HepG2 (cell line): ENCODE measurements at regions not wholly inside any gene's neighbourhood (a gene's known extent, or its start where the extent isn't known, plus 50 kb on each side); places are given as distances from the start of the nearest gene placed in this dataset.

ENCODE experiments used
- ATAC-seq: fragments of 200-7000 bp; cut with Tn5 transposase; 3 replicates; pipeline ENCODE4 v1.9.1; 2020; ENCODE audit warnings: mild to moderate bottlenecking, moderate library complexity
- BruUV-seq: library from RNA; stranded (reverse); fragments of 400-500 nt; replicated peaks from 2 replicates; lab custom pipeline; 2021; lab: Mats Ljungman, UMichigan
- CTCF ChIA-PET: fragments of 300-600 bp; formaldehyde crosslinking; extraction: SDS; loops from one replicate; lab custom pipeline; 2021; ENCODE audit warnings: low total read pairs, inconsistent platforms, low intra/inter-chr PET ratio; lab: Yijun Ruan, JAX
- POLR2A ChIA-PET: fragments of 350-600 bp; sonication (Branson Sonifier 250); formaldehyde crosslinking; loops from one replicate; lab custom pipeline; 2020; ENCODE audit warnings: antibody characterized with exemption, inconsistent platforms; lab: Yijun Ruan, JAX
- DNase-seq: peaks from one replicate; pipeline ENCODE4 v3.0.0-alpha.2; 2015; ENCODE audit warnings: low spot score
- FAIRE-seq: peaks from 3 replicates; lab custom pipeline; 2011; peaks lifted over from hg19 to GRCh38; lab: Jason Lieb, UNC
- H2AFZ ChIP-seq: one replicate; pipeline ENCODE4 v1.6.1; 2011; ENCODE audit warnings: low read length, inconsistent platforms
- H3K27ac ChIP-seq: fragments of 300-600 bp; 3 replicates; pipeline ENCODE4 v1.8.0; 2011; ENCODE audit warnings: mixed run types, mild to moderate bottlenecking, mixed read lengths, low read length, inconsistent platforms; ENCODE audit not compliant: insufficient read depth; ENCODE audit errors: extremely low read length
- H3K27me3 ChIP-seq, 2 experiments: fragments of 200-600 bp in 1 of 2; 2 replicates in 1 of 2; 3 replicates in 1 of 2; pipeline versions ENCODE4 v1.6.0 to v1.8.0; 2011; ENCODE audit warnings: low read length in 2 of 2, mild to moderate bottlenecking in 2 of 2, moderate library complexity in 2 of 2, inconsistent platforms in 1 of 2; ENCODE audit not compliant: insufficient read depth in 2 of 2, control insufficient read depth in 1 of 2
- H3K36me3 ChIP-seq, 2 experiments: fragments of 200-600 bp in 1 of 2; replicated peaks in 1 of 2; 2 replicates in 1 of 2; 3 replicates in 1 of 2; pipeline versions ENCODE4 v1.5.1 to v1.8.0; 2011; ENCODE audit warnings: low read length in 2 of 2, inconsistent platforms in 1 of 2; ENCODE audit not compliant: insufficient read depth in 2 of 2, control insufficient read depth in 1 of 2
- H3K4me1 ChIP-seq: 2 replicates; pipeline ENCODE4 v1.5.1; 2012; ENCODE audit warnings: low read length, inconsistent platforms; ENCODE audit not compliant: insufficient read depth
- H3K4me2 ChIP-seq: 2 replicates; pipeline ENCODE4 v1.6.0; 2011; ENCODE audit warnings: low read depth, low read length, inconsistent platforms
- H3K4me3 ChIP-seq, 3 experiments: fragments of 200-600 bp in 1 of 3; sonication (generic), shearing (Covaris generic) in 1 of 3; replicated peaks in 1 of 3; 2 replicates each; pipeline ENCODE4 v1.5.1; 2011 to 2016; ENCODE audit warnings: low read length in 3 of 3, inconsistent platforms in 2 of 3, low read depth in 2 of 3, mild to moderate bottlenecking in 2 of 3, control low read depth in 1 of 3, mixed read lengths in 1 of 3; ENCODE audit not compliant: insufficient read depth in 1 of 3
- H3K79me2 ChIP-seq: one replicate; pipeline ENCODE4 v1.6.1; 2011; ENCODE audit warnings: low read length, inconsistent platforms; ENCODE audit not compliant: insufficient read depth
- H3K9ac ChIP-seq: 2 replicates; pipeline ENCODE4 v1.6.0; 2011; ENCODE audit warnings: mild to moderate bottlenecking, low read depth, low read length, inconsistent platforms; ENCODE audit not compliant: insufficient read depth
- H3K9me3 ChIP-seq: 2 replicates; pipeline ENCODE4 v1.5.1; 2012; ENCODE audit warnings: mild to moderate bottlenecking, low read length
- H4K20me1 ChIP-seq: 2 replicates; pipeline ENCODE4 v1.6.0; 2011; ENCODE audit warnings: inconsistent platforms, mild to moderate bottlenecking, low read length, moderate library complexity; ENCODE audit not compliant: insufficient read depth
- BORCS8-MEF2B ChIP-seq: sonication (generic); formaldehyde crosslinking; IDR thresholded peaks from 2 replicates; pipeline ENCODE4 v1.8.0; 2022; ENCODE audit warnings: mild to moderate bottlenecking, missing genetic modification reagents
- CBX5 ChIP-seq: sonication (generic); formaldehyde crosslinking; IDR thresholded peaks from 2 replicates; pipeline ENCODE4 v1.4.0; 2020; ENCODE audit warnings: missing genetic modification reagents, borderline replicate concordance
- DZIP1 ChIP-seq: sonication (generic); formaldehyde crosslinking; IDR thresholded peaks from 2 replicates; pipeline ENCODE4 v1.5.0; 2020; ENCODE audit warnings: mild to moderate bottlenecking, missing genetic modification reagents
- GABPA ChIP-seq, 2 experiments: IDR thresholded peaks; 2 replicates each; pipeline ENCODE4 v1.6.1; 2011 to 2016; ENCODE audit warnings: low read depth in 2 of 2, low read length in 1 of 2, missing biosample characterization in 1 of 2, missing genetic modification characterization in 1 of 2
- GATAD1 ChIP-seq: IDR thresholded peaks from 2 replicates; pipeline ENCODE4 v1.6.1; 2016; ENCODE audit warnings: missing genetic modification reagents, missing compliant biosample characterization
- MBD4 ChIP-seq: IDR thresholded peaks from 2 replicates; pipeline ENCODE4 v1.6.1; 2012; ENCODE audit warnings: low read length, inconsistent platforms, borderline replicate concordance
- NAIF1 ChIP-seq: sonication (generic); formaldehyde crosslinking; IDR thresholded peaks from 2 replicates; pipeline ENCODE4 v1.5.0; 2020; ENCODE audit warnings: mild to moderate bottlenecking, missing genetic modification reagents, borderline replicate concordance
- PHF5A ChIP-seq: IDR thresholded peaks from one replicate; pipeline ENCODE4 v1.6.1; 2018; ENCODE audit warnings: low read depth, missing genetic modification reagents; ENCODE audit not compliant: unreplicated experiment
- TIGD3 ChIP-seq: sonication (generic); formaldehyde crosslinking; IDR thresholded peaks from 2 replicates; pipeline ENCODE4 v1.5.1; 2020; ENCODE audit warnings: mild to moderate bottlenecking, missing genetic modification reagents, borderline replicate concordance
- ZBTB20 ChIP-seq: sonication (generic); formaldehyde crosslinking; IDR thresholded peaks from 2 replicates; pipeline ENCODE4 v1.8.1; 2023; ENCODE audit warnings: missing genetic modification reagents, low read depth, mild to moderate bottlenecking, borderline replicate concordance
- ZNF12 ChIP-seq: sonication (generic); formaldehyde crosslinking; IDR thresholded peaks from 2 replicates; pipeline ENCODE4 v1.5.0; 2020; ENCODE audit warnings: missing genetic modification reagents
- ZNF136 ChIP-seq: sonication (generic); formaldehyde crosslinking; IDR thresholded peaks from 2 replicates; pipeline ENCODE4 v1.8.1; 2022; ENCODE audit warnings: low read depth, mild to moderate bottlenecking, moderate library complexity, missing genetic modification reagents
- ZNF335 ChIP-seq: sonication (generic); formaldehyde crosslinking; IDR thresholded peaks from 2 replicates; pipeline ENCODE4 v1.4.0; 2020; ENCODE audit warnings: missing genetic modification reagents
- ZNF660 ChIP-seq: sonication (generic); formaldehyde crosslinking; IDR thresholded peaks from 2 replicates; pipeline ENCODE4 v1.5.1; 2020; ENCODE audit warnings: mild to moderate bottlenecking, low read depth, missing genetic modification reagents, borderline replicate concordance
- WGBS: methylation state at CpG from one replicate; pipeline ENCODE4 v1.1.6; 2017; ENCODE audit warnings: low lambda C conversion rate; 5-methylcytosine and 5-hydroxymethylcytosine counted together
- in situ Hi-C: cut with HindIII; loops from 2 replicates; pipeline ENCODE4 v1.10.0; 2017; ENCODE audit warnings: low pct_unique_long_range_greater_than_20kb; ENCODE audit not compliant: extremely low pct_ligation_motif_present
- intact Hi-C: fragments of 100-400 bp; cut with micrococcal nuclease; formaldehyde crosslinking; loops from one replicate; pipeline ENCODE4 v1.10.0; 2022; ENCODE audit not compliant: unreplicated experiment

- Histone ChIP-seq H2AFZ (no peak overlapping the region), H3K27ac (no peak overlapping the region), H3K27me3 (peaks cover 14 to 63% of the 10 kb centered on the region in 2 experiments), H3K4me1 (no peaks in the 10 kb centered on the region), H3K9ac (no peak overlapping the region), H3K79me2 (no peaks in the 10 kb centered on the region), H3K4me3 (no peak overlapping the region), H4K20me1 (no peaks in the 10 kb centered on the region), H3K9me3 (no peaks in the 10 kb centered on the region), H3K36me3 (no peaks in the 10 kb centered on the region), H3K4me2 (no peak overlapping the region)
- ATAC-seq (no peak), FAIRE-seq (no peak), DNase-seq (no peak)
- intact Hi-C loops (no loop called here), in situ Hi-C loops (no loop called here)
- WGBS: 43% methylated on average over 17 of the region's 17 CpGs
- TF ChIP-seq ZNF136 (CRISPR knock-in tag) (no peak), ZBTB20 (no peak)
- CTCF ChIA-PET: no interaction called here
- POLR2A ChIA-PET: no interaction called here
- no TSS peak for BruUV-seq
Observed at GRCh38 chr16:86740298-86740697, 161.9 kb downstream of the FOXL1 start.

- in situ Hi-C loops: no loop called here
- Histone ChIP-seq H3K27ac (no peak overlapping the region), H2AFZ (no peak overlapping the region), H3K9ac (no peak overlapping the region), H3K27me3 (peaks cover 12 to 57% of the 10 kb centered on the region in 2 experiments; a peak in 4 of 5 replicates), H3K4me1 (no peaks in the 10 kb centered on the region), H3K79me2 (no peaks in the 10 kb centered on the region), H3K4me2 (no peak overlapping the region), H4K20me1 (no peaks in the 10 kb centered on the region), H3K9me3 (no peaks in the 10 kb centered on the region), H3K36me3 (no peaks in the 10 kb centered on the region), H3K4me3 (no peak overlapping the region)
- DNase-seq (peak; percentile 29), ATAC-seq (peak; percentile 76), FAIRE-seq (no peak)
- intact Hi-C loops: no loop called here
- ChIA-PET POLR2A (no interaction called here), CTCF (no interaction called here)
- BruUV-seq: no TSS peak
- 23% methylated on average over 33 of the region's 35 CpGs for WGBS
- TF ChIP-seq ZNF335 (CRISPR knock-in tag) (no peak), ZNF12 (CRISPR knock-in tag) (no peak), GABPA (IDR thresholded peaks at IDR 0.05; ENCODE audit: low read depth, low read length) (no peak), GABPA (CRISPR knock-in tag; IDR thresholded peaks at IDR 0.05; ENCODE audit: low read depth) (peak; percentile 21; the same call in 1 of the 2 replicates), TIGD3 (CRISPR knock-in tag) (no peak), MBD4 (no peak), NAIF1 (CRISPR knock-in tag) (no peak), PHF5A (CRISPR knock-in tag) (no peak), BORCS8-MEF2B (CRISPR knock-in tag) (no peak), GATAD1 (CRISPR knock-in tag) (no peak), ZNF660 (CRISPR knock-in tag) (no peak), CBX5 (CRISPR knock-in tag) (no peak), DZIP1 (CRISPR knock-in tag) (no peak)
Observed at GRCh38 chr16:86740906-86741799, 162.8 kb downstream of the FOXL1 start.
